Dermis blood vessel endothelial cell (primary cell): ENCODE measurements at regions not wholly inside any gene's neighbourhood (a gene's known extent, or its start where the extent isn't known, plus 50 kb on each side); places are given as distances from the start of the nearest gene placed in this dataset.
"Not testable (repeated sequence)": the region's sequence is repeated elsewhere in the genome, so short reads cannot be mapped to it uniquely, and the experiment has no call there.

ENCODE experiments used
- DNase-seq: peaks from one replicate; pipeline ENCODE4 v3.0.0; 2010

DNA sequence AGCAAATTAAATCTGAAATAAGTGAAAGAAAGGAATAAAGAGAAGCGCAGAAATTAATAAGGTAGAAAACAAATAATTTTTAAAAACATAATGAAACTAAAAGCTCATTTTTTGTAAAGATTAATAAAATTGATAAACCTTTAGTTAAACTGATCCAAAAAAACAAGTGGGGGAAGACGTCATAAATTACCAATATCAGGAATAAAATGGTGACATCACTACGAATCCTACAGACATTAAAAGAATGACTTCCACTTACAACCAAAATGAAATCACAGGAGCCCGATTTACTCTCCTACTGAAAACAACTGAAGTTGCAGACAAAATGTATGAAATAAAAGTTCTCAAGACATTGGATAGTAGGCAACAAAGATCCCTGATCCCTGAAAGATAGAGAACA, 68.1 kb upstream of the IFFO2 start:
- no peak for DNase-seq

DNA sequence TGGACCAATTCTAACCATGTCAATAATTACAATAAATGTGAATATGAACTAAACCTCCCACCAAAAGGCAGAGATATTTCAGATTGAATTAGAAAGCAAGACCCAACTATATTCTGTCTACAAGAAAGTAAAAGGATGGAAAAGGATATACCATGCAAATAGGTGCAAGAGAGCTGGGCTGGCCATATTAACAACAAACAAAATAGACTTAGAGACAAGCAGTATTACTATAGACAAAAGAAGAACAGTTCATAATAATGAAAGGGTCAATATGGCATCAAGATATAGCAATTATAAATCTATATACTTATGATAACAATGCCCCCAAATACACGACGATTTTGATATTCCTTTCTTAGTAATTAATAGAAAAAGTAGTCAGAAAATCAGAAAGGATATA, 67.3 kb upstream of the IFFO2 start:
- no peak for DNase-seq

DNA sequence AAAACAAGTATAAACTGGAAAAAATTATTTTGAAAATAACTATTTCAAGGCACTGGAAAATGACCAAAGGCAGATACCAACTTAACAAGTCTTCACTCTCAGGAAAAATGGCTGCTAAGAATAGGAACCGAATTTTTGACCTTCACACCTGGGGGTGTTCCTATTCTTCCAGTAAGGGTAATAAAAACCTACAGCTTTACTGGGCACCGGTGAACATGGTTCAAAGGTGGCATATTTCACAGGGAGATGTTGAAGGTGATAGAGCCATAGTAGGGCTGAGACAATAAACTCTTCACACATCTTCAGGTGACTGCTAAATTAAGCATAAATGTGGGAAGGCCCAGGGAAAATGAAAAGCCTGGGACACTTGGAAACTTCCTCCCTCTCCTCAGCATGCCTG, 65.4 kb upstream of the IFFO2 start:
- no peak for DNase-seq

DNA sequence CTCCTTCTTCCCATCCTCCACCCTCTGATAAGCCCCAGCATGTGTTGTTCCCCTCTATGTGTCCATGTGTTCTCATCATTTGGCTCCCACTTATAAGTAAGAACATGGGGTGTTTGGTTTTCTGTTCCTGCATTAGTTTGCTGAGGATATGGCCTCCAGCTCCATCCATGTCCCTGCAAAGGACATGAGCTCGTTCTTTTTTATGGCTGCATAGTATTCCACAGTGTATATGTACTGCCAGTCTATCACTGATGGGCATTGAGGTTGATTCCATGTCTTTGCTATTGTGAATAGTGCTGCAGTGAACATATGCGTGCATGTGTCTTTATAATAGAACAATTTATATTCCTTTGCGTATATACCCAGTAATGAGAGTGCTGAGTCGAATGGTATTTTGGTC, 62.8 kb upstream of the IFFO2 start:
- DNase-seq, result not testable (repeated sequence)

DNA sequence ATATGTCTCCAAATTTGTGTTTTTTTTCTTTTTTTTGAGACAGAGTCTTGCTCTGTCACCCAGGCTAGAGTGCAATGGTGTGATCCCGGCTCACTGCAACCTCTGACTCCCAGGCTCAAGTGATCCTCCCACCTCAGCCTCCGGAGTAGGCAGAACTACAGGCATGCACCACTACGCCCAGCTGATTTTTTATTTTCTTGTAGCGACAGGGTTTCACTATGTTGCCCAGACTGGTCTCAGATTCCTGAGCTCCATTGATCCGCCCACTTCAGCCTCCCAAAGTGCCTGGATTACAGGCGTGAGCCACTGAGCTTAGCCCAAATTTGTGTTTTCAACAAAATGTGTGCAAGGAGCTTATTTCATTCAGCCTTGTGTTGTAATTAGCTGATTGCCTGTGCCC, 59.0 kb upstream of the IFFO2 start:
- DNase-seq, result no peak

DNA sequence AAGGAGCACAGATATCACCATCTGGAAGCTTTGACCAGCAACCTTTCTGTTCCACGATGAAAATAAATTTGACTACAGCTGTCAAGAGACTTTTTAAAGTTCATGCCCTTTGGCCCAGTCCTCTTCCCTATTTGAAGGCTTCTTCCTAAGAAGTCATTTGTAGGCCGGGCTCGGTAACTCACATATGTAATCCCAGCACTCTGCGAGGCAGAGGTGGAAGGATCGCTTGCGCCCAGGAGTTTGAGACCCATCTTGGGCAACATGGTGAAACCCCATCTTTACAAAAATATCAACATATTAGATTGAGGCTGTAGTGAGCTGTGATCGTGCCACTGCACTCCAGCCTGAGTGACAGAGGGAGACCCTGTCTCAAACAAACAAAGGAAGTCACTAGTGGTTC, 58.3 kb upstream of the IFFO2 start:
- DNase-seq, result no peak

DNA sequence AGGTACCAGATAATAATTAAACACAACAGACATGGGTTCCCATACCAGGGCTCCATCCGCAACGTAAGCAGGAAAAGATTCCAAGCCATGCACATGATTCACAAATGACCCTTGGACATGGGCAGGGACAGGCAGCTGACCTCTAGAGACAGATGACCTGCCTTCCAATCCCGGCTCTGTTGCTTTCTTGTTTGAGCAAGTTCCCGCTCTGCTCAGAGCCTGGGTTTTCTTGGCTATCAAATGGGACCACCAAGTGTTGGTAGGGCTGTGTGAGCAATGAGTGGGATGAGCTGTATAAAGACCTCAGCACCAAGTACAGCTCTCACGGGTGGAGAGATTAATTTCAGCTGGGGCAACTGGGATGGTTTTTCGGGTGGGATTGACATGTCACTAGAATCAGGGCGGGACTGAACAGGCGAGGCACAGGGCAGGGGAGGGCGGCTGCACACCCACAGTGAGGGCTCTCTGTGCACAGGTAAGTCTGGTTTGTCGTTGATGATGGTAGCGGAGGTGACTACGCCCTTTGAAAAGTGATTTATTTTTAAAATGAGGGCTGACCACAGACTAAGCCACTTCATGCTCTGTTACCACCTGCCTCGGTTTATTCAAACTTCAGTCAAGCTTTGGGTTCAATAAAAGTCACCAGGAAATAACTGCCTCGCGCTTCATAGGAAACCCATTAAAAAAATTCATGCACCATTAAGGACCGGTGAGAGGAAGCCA, 57.5 kb upstream of the IFFO2 start:
- DNase-seq, result no peak

DNA sequence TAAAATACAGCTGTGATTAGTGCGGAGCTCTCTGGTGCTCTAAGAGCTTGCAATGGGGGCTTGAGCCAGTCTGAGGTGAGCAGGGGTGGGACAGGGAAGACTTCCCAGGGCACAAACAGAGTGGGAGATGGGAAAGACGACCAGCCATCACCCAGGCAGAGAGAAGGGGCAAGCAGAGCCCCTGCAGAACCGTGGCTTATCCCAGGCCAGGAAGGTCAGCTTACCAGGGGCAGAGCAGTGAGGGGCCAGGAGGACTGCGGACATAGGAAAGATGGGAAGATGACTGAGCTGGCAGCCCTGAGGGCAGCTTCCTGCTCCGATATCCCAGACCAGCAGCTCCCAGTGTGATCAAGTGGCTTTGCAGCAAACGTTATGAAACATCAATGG, 55.4 kb upstream of the IFFO2 start:
- peak; percentile 23 for DNase-seq

DNA sequence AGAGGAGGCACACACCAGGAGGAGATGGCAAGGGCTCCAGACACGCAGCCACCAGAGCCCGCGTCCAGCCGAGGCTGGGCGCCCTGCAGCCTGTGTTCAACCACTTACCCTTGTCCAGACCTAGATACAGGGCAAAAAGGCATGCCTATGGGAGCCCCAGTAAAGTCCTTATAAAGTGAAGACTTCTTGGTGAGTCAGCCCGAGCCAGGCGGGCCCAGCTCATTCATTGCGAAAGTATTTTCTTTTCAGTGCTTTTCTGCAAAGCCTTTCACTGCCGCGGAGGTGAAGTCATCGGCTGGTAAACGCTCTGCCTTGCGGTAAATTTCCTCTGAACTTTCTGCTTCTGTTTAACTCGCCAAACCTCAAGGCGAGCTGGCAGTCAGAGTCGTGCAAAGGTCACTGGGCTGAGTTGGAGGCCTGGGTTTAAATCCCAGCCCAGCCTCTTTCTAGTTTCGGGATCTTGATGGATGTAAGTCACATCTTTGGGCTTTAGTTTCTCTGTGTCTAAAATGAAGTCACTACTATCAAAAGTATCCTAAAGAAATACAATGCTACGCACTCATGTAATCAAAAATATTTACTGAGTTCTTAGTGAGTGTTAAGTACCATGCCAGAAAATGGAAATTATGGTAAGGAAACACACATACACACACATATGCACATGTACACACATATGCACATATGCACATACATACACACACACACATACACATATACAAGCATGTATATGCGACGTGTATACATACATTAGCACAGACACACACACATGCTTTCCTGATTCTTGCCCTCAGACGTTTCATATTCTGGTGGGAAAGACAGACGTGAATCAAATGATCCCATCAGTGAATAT, 54.7 kb upstream of the IFFO2 start:
- peak; percentile 91 for DNase-seq

DNA sequence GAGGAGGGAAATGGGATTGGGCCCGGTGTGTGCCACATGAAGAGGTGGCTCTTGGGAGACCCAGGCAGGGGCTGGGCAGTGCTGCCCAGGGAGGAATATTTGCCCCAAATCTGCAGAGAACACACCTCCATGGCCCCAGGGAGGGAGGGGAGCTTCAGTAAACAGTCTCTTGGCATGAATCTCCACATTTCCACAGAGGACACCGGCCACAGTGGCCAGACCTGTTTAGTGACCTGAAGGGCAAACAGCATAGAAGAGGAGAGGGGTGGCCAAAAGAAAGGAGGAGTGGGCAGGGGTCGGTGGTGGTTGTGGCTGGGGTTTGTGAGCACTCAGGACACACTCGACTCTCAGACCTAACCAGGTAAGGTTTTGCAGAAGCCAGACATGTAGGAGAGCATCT, 54.0 kb upstream of the IFFO2 start:
- no peak for DNase-seq

DNA sequence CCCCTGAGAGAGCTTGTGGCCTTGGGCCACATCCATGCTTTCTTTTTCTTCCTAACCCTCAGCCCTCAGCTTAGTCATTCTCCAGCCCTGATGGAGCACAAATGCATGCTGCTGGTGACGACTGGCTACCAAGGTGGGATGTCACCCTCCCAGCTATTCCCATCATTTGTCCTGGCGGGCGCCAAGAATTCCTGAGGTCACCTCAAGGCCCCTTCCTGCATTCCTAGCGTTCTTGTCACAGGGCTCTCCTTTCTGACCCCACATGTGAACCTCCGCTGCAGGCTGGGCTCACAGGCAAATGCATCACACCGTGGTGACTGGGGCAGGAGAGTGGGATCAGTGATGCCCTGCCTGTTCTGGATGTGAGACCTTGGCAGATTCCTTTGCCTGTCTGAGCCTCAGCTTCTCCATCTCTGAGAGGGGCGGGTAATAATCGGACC, 53.4 kb upstream of the IFFO2 start:
- DNase-seq, result peak; percentile 82

DNA sequence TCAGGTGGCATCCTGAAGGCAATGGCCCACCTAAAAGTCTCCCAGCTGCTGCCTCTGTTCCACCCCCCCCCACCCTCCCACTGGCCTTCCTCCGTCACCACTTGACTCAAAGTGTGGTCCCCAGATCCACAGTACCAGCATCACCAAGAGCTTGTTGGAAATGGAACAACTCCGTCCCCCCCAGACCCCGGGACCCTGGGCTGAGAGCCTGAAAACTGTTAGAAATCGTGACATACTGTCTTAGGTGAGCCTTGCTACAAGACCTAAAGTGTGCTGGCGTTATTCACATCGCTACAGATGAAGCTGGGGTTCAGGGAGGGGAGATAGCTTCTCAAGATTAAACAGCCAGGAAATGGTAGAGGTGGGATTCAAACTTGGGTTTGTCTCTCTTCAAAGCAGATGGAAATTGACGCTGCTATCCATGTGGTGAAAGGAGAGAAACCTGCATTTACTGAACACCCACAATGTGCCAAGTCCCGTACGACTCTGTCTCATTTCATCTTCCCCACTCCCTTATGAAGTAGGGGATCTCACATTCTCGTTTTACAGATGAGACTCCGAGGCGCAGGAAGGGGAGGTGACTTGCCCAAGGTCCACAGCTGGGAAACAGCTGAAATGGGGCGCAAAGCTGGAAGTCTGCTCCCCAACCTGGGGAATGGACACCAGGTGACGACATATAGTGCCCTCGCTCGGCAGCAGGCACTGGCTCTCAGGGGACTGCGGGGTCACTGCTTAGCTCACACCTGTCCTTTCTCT, 52.8 kb upstream of the IFFO2 start:
- no peak for DNase-seq

DNA sequence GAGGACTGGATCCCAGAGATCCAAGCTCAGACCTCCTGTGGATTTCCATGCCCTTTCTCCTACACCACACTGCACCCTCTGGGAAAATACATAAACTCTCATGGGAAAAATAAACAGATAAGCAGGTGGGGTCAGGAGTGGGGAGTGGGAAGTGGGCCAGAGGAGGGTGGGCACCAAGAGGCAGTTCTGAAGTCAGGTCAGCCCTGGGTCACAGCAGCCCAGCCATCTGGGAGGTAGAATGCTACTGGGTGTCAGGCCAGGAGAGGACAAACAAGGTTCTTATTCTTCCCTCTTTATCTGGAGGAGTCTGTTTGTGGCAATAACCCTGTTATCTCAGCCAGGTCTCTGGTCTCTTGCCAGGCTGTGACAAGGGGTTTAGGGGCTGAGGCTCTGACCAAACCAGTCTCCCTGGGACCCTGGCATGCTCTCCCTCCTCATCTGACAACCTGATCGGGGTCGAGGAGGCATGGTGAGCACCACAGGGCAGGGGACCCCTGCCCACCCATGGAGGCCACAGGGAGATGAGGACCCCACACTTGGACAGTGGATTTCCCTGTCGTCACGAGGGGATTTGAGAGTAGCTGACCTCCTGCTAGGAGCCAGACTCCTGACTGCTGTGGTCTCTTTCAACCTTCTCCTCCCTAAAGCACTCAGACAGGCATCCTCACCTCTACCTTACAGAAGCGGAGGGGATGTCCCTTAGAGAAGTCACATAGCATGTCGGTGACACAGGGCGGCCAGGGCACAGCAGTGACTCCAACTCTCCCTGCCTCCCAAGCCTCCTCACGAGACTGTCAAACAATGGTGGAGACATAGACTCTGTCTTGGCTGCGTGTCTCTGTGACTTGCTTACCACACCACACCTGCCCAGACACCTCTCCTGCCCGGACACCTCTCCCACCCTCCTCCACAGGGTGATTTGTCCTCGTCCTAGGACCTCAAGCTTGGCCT, 51.3 kb upstream of the IFFO2 start:
- no peak for DNase-seq

DNA sequence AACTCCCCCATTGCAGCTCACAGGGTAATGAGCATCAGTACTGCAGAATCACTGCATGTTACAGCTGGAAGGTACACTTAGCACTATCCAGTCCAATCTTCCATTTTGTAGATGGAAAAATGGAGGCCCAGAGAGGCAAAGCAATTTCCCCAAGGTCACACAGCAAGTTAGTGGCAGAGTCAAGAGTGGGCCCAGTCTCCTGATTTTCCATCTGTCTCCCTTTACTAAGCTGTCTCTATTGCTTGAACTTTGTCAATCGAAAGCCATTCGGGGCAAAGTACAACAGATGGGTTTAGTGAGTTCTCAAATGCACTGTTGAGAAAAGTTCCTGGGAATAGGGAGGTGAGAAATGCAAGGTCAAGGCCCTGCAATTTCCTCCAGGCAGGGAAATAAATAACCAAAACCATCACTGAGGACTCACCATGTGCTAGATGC, 50.4 kb upstream of the IFFO2 start:
- DNase-seq, result no peak
